Panc1 (cell line): ENCODE measurements at regions not wholly inside any gene's neighbourhood (a gene's known extent, or its start where the extent isn't known, plus 50 kb on each side); places are given as distances from the start of the nearest gene placed in this dataset.

Experiments
- ATAC-seq: fragments of 200-7000 bp; cut with Tn5 transposase; 2 replicates; pipeline ENCODE4 v1.9.1; 2020; ENCODE audit warnings: mild to moderate bottlenecking, moderate library complexity
- BruUV-seq: library from RNA; stranded (reverse); fragments of 400-500 nt; replicated peaks from 2 replicates; lab custom pipeline; 2021; lab: Mats Ljungman, UMichigan
- CTCF ChIA-PET: fragments of 300-600 bp; sonication (Branson Sonifier 250); formaldehyde crosslinking; loops from one replicate; lab custom pipeline; 2022; ENCODE audit warnings: antibody characterized with exemption; lab: Charles Lee
- POLR2A ChIA-PET: fragments of 300-600 bp; sonication (Branson Sonifier 250); formaldehyde crosslinking; loops from one replicate; lab custom pipeline; 2022; ENCODE audit warnings: antibody characterized with exemption; lab: Charles Lee
- DNase-seq: peaks from one replicate; pipeline ENCODE4 v3.0.0-alpha.2; 2010; ENCODE audit warnings: low read depth, low spot score
- H3K27ac ChIP-seq: 2 replicates; pipeline ENCODE4 v1.5.1; 2011; ENCODE audit warnings: mild to moderate bottlenecking, low read length, inconsistent platforms
- H3K27me3 ChIP-seq: fragments of 200-500 bp; sonication (Bioruptor generic); 2 replicates; pipeline ENCODE4 v1.6.0; 2014; ENCODE audit warnings: low read length, inconsistent platforms; ENCODE audit not compliant: control insufficient read depth, insufficient read depth
- H3K36me3 ChIP-seq: fragments of 200-500 bp; sonication (Bioruptor generic); 2 replicates; pipeline ENCODE4 v1.5.1; 2014; ENCODE audit warnings: inconsistent platforms, mild to moderate bottlenecking, low read length, moderate library complexity; ENCODE audit not compliant: control insufficient read depth, insufficient read depth
- H3K4me1 ChIP-seq: 2 replicates; pipeline ENCODE4 v1.5.1; 2011; ENCODE audit warnings: inconsistent platforms, mild to moderate bottlenecking, low read length, moderate library complexity; ENCODE audit not compliant: control insufficient read depth, insufficient read depth
- H3K4me3 ChIP-seq, 2 experiments: 2 replicates each; pipeline ENCODE4 v1.5.1; 2011 to 2012; ENCODE audit warnings: low read depth in 2 of 2, low read length in 2 of 2, mild to moderate bottlenecking in 2 of 2, inconsistent platforms in 1 of 2, moderate library complexity in 1 of 2
- H3K9me3 ChIP-seq: fragments of 200-500 bp; sonication (Bioruptor generic); 2 replicates; pipeline ENCODE4 v1.5.1; 2014; ENCODE audit warnings: low read depth, mild to moderate bottlenecking, inconsistent platforms, low read length, moderate library complexity; ENCODE audit not compliant: control insufficient read depth, insufficient read depth
- CTCF ChIP-seq: fragments of 450-650 bp; IDR thresholded peaks from 2 replicates; pipeline ENCODE4 v1.5.1; 2017; ENCODE audit warnings: mild to moderate bottlenecking
- POLR2AphosphoS5 ChIP-seq: IDR thresholded peaks from 2 replicates; pipeline ENCODE4 v1.6.1; 2012; ENCODE audit warnings: mild to moderate bottlenecking, low read depth, low read length, moderate library complexity
- REST ChIP-seq, 2 experiments: IDR thresholded peaks; 2 replicates each; pipeline ENCODE4 v1.6.1; 2011 to 2012; ENCODE audit warnings: low read depth in 2 of 2, control low read depth in 1 of 2, low read length in 1 of 2, mild to moderate bottlenecking in 1 of 2, moderate library complexity in 1 of 2; ENCODE audit not compliant: insufficient read depth in 1 of 2
- SIN3A ChIP-seq: IDR thresholded peaks from 2 replicates; pipeline ENCODE4 v1.6.1; 2012; ENCODE audit warnings: low read depth, mild to moderate bottlenecking, low read length, moderate library complexity, borderline replicate concordance; ENCODE audit not compliant: insufficient read depth
- TCF7L2 ChIP-seq: IDR thresholded peaks from 2 replicates; pipeline ENCODE4 v1.6.1; 2011; ENCODE audit warnings: mild to moderate bottlenecking, low read depth, low read length, inconsistent platforms
- in situ Hi-C: cut with HindIII; loops from 2 replicates; pipeline ENCODE4 v1.10.0; 2016; ENCODE audit warnings: low sequenced_read_pairs, low pct_unique_long_range_greater_than_20kb
- intact Hi-C: fragments of 100-400 bp; cut with micrococcal nuclease; formaldehyde crosslinking; loops from one replicate; pipeline ENCODE4 v1.10.0; 2022; ENCODE audit not compliant: unreplicated experiment

DNA sequence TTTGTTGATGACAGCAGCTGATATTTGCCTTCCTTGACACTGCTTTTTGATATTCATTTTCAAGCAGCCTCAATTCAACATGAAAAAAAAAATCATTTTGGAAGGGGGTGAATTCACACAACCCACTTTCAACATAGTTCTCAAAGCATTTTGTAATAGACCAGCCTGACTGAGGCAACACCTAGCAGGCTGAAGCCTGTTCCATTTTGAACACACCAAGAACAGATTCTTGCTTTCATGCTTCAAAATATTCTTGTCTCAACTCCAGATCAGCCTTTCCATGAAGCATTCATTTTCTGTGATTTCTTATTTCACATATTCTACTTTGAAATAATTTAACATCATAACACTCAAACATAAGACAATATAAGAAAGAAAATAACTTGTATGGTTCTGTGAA, 812.6 kb upstream of the POU3F3 start:
- Histone ChIP-seq H3K4me3 (no peak overlapping the region), H3K27ac (no peak overlapping the region), H3K4me1 (no peaks in the 10 kb centered on the region), H3K27me3 (no peaks in the 10 kb centered on the region), H3K36me3 (no peaks in the 10 kb centered on the region), H3K9me3 (no peaks in the 10 kb centered on the region)
- CTCF ChIA-PET = no interaction called here
- ATAC-seq (no peak), DNase-seq (no peak)
- POLR2A ChIA-PET = no interaction called here
- no TSS peak for BruUV-seq
- in situ Hi-C loops (no loop called here), intact Hi-C loops (no loop called here)
- TF ChIP-seq POLR2AphosphoS5 (no peak), TCF7L2 (no peak), SIN3A (no peak), REST (IDR thresholded peaks at IDR 0.05; ENCODE audit: insufficient read depth in 1 of 2, low read depth in 2 of 2, low read length in 1 of 2) (no peak), CTCF (no peak)

GRCh38 chr2:104043864-104044263, 810.1 kb upstream of the POU3F3 start:
- Histone ChIP-seq H3K4me1 (no peaks in the 10 kb centered on the region), H3K9me3 (no peaks in the 10 kb centered on the region), H3K4me3 (no peak overlapping the region), H3K27me3 (no peaks in the 10 kb centered on the region), H3K27ac (no peak overlapping the region), H3K36me3 (no peaks in the 10 kb centered on the region)
- intact Hi-C loops (no loop called here), in situ Hi-C loops (no loop called here)
- ATAC-seq = peak; percentile 82; the same call in 1 of the 2 replicates
- no TSS peak for BruUV-seq
- POLR2A ChIA-PET = no interaction called here
- TF ChIP-seq SIN3A = no peak
- no peak for DNase-seq
- CTCF ChIA-PET = no interaction called here

DNA sequence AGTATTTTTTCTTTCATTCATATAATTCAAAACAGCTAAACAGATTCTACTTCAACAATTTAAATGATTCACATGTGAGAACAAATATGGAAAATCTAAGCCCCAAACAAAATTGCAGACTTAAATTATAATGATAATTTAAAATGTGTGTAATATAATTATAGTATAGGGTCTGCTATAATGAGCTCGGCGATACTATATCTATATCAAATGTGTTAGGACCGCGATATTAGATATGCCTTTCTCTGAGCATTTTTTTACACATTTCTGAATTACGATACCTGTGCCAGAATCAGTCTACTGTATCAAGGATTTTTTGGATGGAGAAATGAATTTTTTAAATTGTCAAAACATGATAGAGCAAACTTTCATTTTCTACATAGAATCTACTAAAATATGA, 808.8 kb upstream of the POU3F3 start:
- no peaks in the 10 kb centered on the region for H3K9me3 ChIP-seq
- CTCF ChIA-PET = no interaction called here
- DNase-seq (no peak), ATAC-seq (no peak)
- intact Hi-C loops = no loop called here
- H3K27ac ChIP-seq = no peak overlapping the region
- no peaks in the 10 kb centered on the region for H3K4me1 ChIP-seq
- POLR2A ChIA-PET = interaction anchor here (0.6 kb wide), 1 partner anchor 406 kb away, joined by 4 read pairs; no protein-coding TSS in a partner anchor
- H3K4me3 ChIP-seq = no peak overlapping the region
- H3K27me3 ChIP-seq = no peaks in the 10 kb centered on the region
- TF ChIP-seq REST (IDR thresholded peaks at IDR 0.05; ENCODE audit: insufficient read depth in 1 of 2, low read depth in 2 of 2, low read length in 1 of 2) (no peak), TCF7L2 (no peak), CTCF (no peak)
- no TSS peak for BruUV-seq
- no peaks in the 10 kb centered on the region for H3K36me3 ChIP-seq
- in situ Hi-C loops = no loop called here
